H1 (cell line): ENCODE measurements at regions not wholly inside any gene's neighbourhood (a gene's known extent, or its start where the extent isn't known, plus 50 kb on each side); places are given as distances from the start of the nearest gene placed in this dataset.

Experiments
- CTCF ChIA-PET: fragments of 300-600 bp; sonication (Branson Sonifier 250); formaldehyde crosslinking; loops from one replicate; lab custom pipeline; 2021; ENCODE audit not compliant: partially characterized antibody; lab: Charles Lee
- POLR2A ChIA-PET: fragments of 300-600 bp; sonication (Branson Sonifier 250); formaldehyde crosslinking; loops from one replicate; lab custom pipeline; 2021; ENCODE audit warnings: inconsistent platforms; ENCODE audit not compliant: partially characterized antibody; lab: Charles Lee
- DNase-seq, 2 experiments: peaks; one replicate each; pipeline versions ENCODE4 v3.0.0 to v3.0.0-alpha.2; 2010 to 2022; ENCODE audit warnings: low spot score in 2 of 2, low read depth in 1 of 2, mixed read lengths in 1 of 2
- FAIRE-seq: peaks from 2 replicates; lab custom pipeline; 2011; peaks lifted over from hg19 to GRCh38; lab: Jason Lieb, UNC
- H2AFZ ChIP-seq: 2 replicates; pipeline ENCODE4 v1.8.1; 2012; ENCODE audit warnings: low read length, inconsistent platforms
- H2AK5ac ChIP-seq: 2 replicates; pipeline ENCODE4 v1.6.1; 2013; ENCODE audit warnings: low read depth, low read length
- H2BK120ac ChIP-seq: replicated peaks from 2 replicates; pipeline ENCODE3; 2013; ENCODE audit warnings: low read depth, low read length, inconsistent platforms
- H2BK12ac ChIP-seq: 2 replicates; pipeline ENCODE4 v1.6.1; 2013; ENCODE audit warnings: low read depth, low read length
- H2BK15ac ChIP-seq: 2 replicates; pipeline ENCODE4 v1.6.1; 2013; ENCODE audit warnings: low read length
- H2BK20ac ChIP-seq: 2 replicates; pipeline ENCODE4 v1.6.1; 2013; ENCODE audit warnings: low read length
- H2BK5ac ChIP-seq: 2 replicates; pipeline ENCODE4 v1.6.1; 2013; ENCODE audit warnings: low read depth, low read length
- H3K14ac ChIP-seq: 2 replicates; pipeline ENCODE4 v1.6.1; 2013; ENCODE audit warnings: inconsistent platforms; ENCODE audit not compliant: insufficient read length
- H3K18ac ChIP-seq: 2 replicates; pipeline ENCODE4 v1.6.1; 2013; ENCODE audit warnings: low read length; ENCODE audit errors: extremely low read depth
- H3K23ac ChIP-seq: 2 replicates; pipeline ENCODE4 v1.6.1; 2013; ENCODE audit warnings: inconsistent platforms; ENCODE audit not compliant: insufficient read length
- H3K23me2 ChIP-seq: 2 replicates; pipeline ENCODE4 v1.6.1; 2013; ENCODE audit warnings: low read depth, low read length
- H3K27ac ChIP-seq: 2 replicates; pipeline ENCODE4 v1.6.1; 2011; ENCODE audit warnings: low read depth, low read length, inconsistent platforms
- H3K27me3 ChIP-seq, 4 experiments: replicated peaks in 1 of 4; 1 replicate in 1 of 4; 2 replicates in 3 of 4; pipeline versions ENCODE4 v1.6.1 to v1.8.1; 2011 to 2013; ENCODE audit warnings: low read length in 3 of 4, mild to moderate bottlenecking in 3 of 4, inconsistent platforms in 2 of 4, mixed read lengths in 2 of 4, moderate library complexity in 1 of 4; ENCODE audit not compliant: control insufficient read depth in 3 of 4, insufficient read depth in 3 of 4; ENCODE audit errors: extremely low read depth in 1 of 4
- H3K36me3 ChIP-seq, 4 experiments: 2 replicates each; pipeline versions ENCODE4 v1.6.1 to v1.8.1; 2011 to 2013; ENCODE audit warnings: mild to moderate bottlenecking in 4 of 4, low read length in 3 of 4, moderate library complexity in 2 of 4, control low read depth in 1 of 4, inconsistent platforms in 1 of 4; ENCODE audit not compliant: insufficient read depth in 4 of 4, control insufficient read depth in 2 of 4
- H3K4ac ChIP-seq: replicated peaks from 2 replicates; pipeline ENCODE3; 2013; ENCODE audit warnings: low read length, low read depth, mixed read lengths, inconsistent platforms; ENCODE audit not compliant: insufficient read length
- H3K4me1 ChIP-seq, 4 experiments: replicated peaks in 1 of 4; 1 replicate in 1 of 4; 2 replicates in 3 of 4; pipeline versions ENCODE4 v1.6.1 to v1.8.1; 2011 to 2013; ENCODE audit warnings: low read length in 3 of 4, inconsistent platforms in 2 of 4, mixed read lengths in 1 of 4; ENCODE audit not compliant: insufficient read depth in 4 of 4, control insufficient read depth in 3 of 4
- H3K4me2 ChIP-seq, 2 experiments: 2 replicates each; pipeline versions ENCODE4 v1.6.1 to v1.8.1; 2011 to 2013; ENCODE audit warnings: low read depth in 2 of 2, low read length in 2 of 2, control low read depth in 1 of 2, inconsistent platforms in 1 of 2, mild to moderate bottlenecking in 1 of 2; ENCODE audit not compliant: insufficient read depth in 1 of 2
- H3K4me3 ChIP-seq, 4 experiments: fragments of 200-600, 300-600 bp in 1 of 4; sonication (generic), shearing (Covaris generic), sonication (Bioruptor Twin) in 1 of 4; 2 replicates each; pipeline versions ENCODE4 v1.5.1 to v1.8.1; 2011 to 2016; ENCODE audit warnings: low read length in 4 of 4, low read depth in 3 of 4, control low read depth in 2 of 4, inconsistent platforms in 2 of 4, mild to moderate bottlenecking in 2 of 4, mixed read lengths in 1 of 4, moderate library complexity in 1 of 4; ENCODE audit not compliant: insufficient read depth in 2 of 4; ENCODE audit errors: extremely low read depth in 1 of 4
- H3K56ac ChIP-seq: replicated peaks from 2 replicates; pipeline ENCODE3; 2013; ENCODE audit warnings: low read depth, mild to moderate bottlenecking, mixed read lengths, low read length, inconsistent platforms; ENCODE audit not compliant: insufficient read length
- H3K79me1 ChIP-seq: 2 replicates; pipeline ENCODE4 v1.6.1; 2013; ENCODE audit warnings: low read depth, low read length, control low read depth
- H3K79me2 ChIP-seq, 2 experiments: 2 replicates each; pipeline versions ENCODE4 v1.6.1 to v1.8.1; 2012 to 2013; ENCODE audit warnings: low read length in 2 of 2, mild to moderate bottlenecking in 2 of 2, inconsistent platforms in 1 of 2; ENCODE audit not compliant: insufficient read depth in 2 of 2, control insufficient read depth in 1 of 2
- H3K9ac ChIP-seq, 4 experiments: replicated peaks in 1 of 4; 1 replicate in 1 of 4; 2 replicates in 3 of 4; pipeline versions ENCODE4 v1.6.1 to v1.8.1; 2011 to 2013; ENCODE audit warnings: low read depth in 3 of 4, low read length in 3 of 4, control low read depth in 2 of 4, mild to moderate bottlenecking in 2 of 4, moderate library complexity in 2 of 4, inconsistent platforms in 1 of 4; ENCODE audit errors: extremely low read depth in 1 of 4
- H3K9me3 ChIP-seq, 2 experiments: 2 replicates each; pipeline versions ENCODE4 v1.6.1 to v1.8.1; 2012 to 2013; ENCODE audit warnings: mild to moderate bottlenecking in 2 of 2, moderate library complexity in 2 of 2, control low read depth in 1 of 2, inconsistent platforms in 1 of 2, low read depth in 1 of 2, low read length in 1 of 2, mixed read lengths in 1 of 2; ENCODE audit not compliant: insufficient read depth in 2 of 2
- H4K20me1 ChIP-seq, 2 experiments: replicated peaks in 1 of 2; 2 replicates each; pipeline versions ENCODE3 to v1.8.1; 2011 to 2013; ENCODE audit warnings: inconsistent platforms in 2 of 2, low read length in 2 of 2, mild to moderate bottlenecking in 1 of 2; ENCODE audit not compliant: insufficient read depth in 2 of 2, control insufficient read depth in 1 of 2
- H4K5ac ChIP-seq: 2 replicates; pipeline ENCODE4 v1.6.1; 2013; ENCODE audit warnings: low read length, low read depth, mixed read lengths, inconsistent platforms; ENCODE audit not compliant: insufficient read length
- H4K8ac ChIP-seq: 2 replicates; pipeline ENCODE4 v1.8.0; 2013; ENCODE audit warnings: mild to moderate bottlenecking, moderate library complexity, low read length, inconsistent platforms; ENCODE audit not compliant: insufficient read depth; ENCODE audit errors: extremely low read depth
- H4K91ac ChIP-seq: replicated peaks from 2 replicates; pipeline ENCODE3; 2013; ENCODE audit warnings: low read length, mixed read lengths, inconsistent platforms; ENCODE audit not compliant: insufficient read length
- CBX5 ChIP-seq: fragments of 300-800, 300-1000 bp; sonication (generic); IDR thresholded peaks from 2 replicates; pipeline ENCODE4 v1.7.1; 2016; ENCODE audit warnings: antibody characterized with exemption, low read length, low read depth
- CREB1 ChIP-seq: IDR thresholded peaks from 2 replicates; pipeline ENCODE4 v1.6.1; 2012; ENCODE audit warnings: inconsistent platforms
- MAX ChIP-seq: IDR thresholded peaks from 2 replicates; pipeline ENCODE4 v1.6.1; 2012; ENCODE audit warnings: inconsistent platforms
- SAP30 ChIP-seq: fragments of 300-600 bp; sonication (generic); IDR thresholded peaks from 2 replicates; pipeline ENCODE4 v1.7.1; 2012; ENCODE audit warnings: low read length, moderate library complexity, mild to moderate bottlenecking, inconsistent platforms; ENCODE audit not compliant: insufficient read depth, insufficient replicate concordance
- SP4 ChIP-seq: IDR thresholded peaks from 2 replicates; pipeline ENCODE4 v1.6.1; 2012; ENCODE audit warnings: low read length, inconsistent platforms
- TCF12 ChIP-seq: IDR thresholded peaks from 2 replicates; pipeline ENCODE4 v1.6.1; 2011; ENCODE audit warnings: low read depth, mild to moderate bottlenecking, low read length
- WGBS, 2 experiments: shearing (Covaris generic) in 1 of 2; methylation state at CpG; one replicate each; pipeline versions ENCODE4 v1.1.6 to v1.1.7; 2013 to 2015; ENCODE audit warnings: low lambda C conversion rate in 2 of 2, mixed read lengths in 2 of 2, inconsistent platforms in 1 of 2, low coverage in 1 of 2, missing lambda C conversion rate in 1 of 2; ENCODE audit not compliant: insufficient replicate concordance in 2 of 2, insufficient coverage in 1 of 2, insufficient read length in 1 of 2; ENCODE audit errors: extremely low coverage in 1 of 2, missing lambda C conversion rate in 1 of 2; 5-methylcytosine and 5-hydroxymethylcytosine counted together

DNA sequence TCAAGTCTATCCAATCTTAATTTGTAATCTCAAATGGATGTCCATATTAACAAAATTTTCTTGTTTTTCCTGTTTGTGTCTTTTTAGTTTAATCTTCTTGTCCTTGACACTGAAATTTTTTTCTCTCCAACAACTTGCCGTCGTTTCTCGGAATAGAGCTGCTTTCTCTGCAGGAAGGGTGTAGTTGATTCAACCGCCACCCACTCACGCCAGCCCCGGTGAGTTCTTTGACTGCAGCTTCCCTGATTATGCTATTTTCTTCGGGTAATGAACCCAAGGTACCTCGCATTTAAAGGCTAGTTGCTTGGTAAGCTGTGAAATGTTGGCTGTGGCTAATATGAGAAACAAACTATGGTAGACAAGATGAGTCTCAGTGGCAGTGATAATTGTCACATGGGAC is 72.2 kb downstream of the DPRX start:
- no peak overlapping the region for H2BK20ac ChIP-seq
- H3K18ac ChIP-seq = no peak overlapping the region
- POLR2A ChIA-PET = no interaction called here
- CTCF ChIA-PET = interaction anchor here (0.5 to 1.9 kb wide), 3 partner anchors 9 to 284 kb away, joined by 3 to 4 read pairs (median 4); no protein-coding TSS in a partner anchor
- H3K79me2 ChIP-seq = no peaks in the 10 kb centered on the region
- no peak overlapping the region for H3K4me2 ChIP-seq
- H3K56ac ChIP-seq = no peak overlapping the region
- no peak overlapping the region for H2BK12ac ChIP-seq
- no peak overlapping the region for H2AFZ ChIP-seq
- no peaks in the 10 kb centered on the region for H3K27me3 ChIP-seq
- H2BK15ac ChIP-seq = no peak overlapping the region
- FAIRE-seq (no peak), DNase-seq (no peak)
- no peaks in the 10 kb centered on the region for H3K9me3 ChIP-seq
- peaks cover 0 to 23% (median 0%) of the 10 kb centered on the region in 4 experiments; a peak in 3 of 8 replicates for H3K36me3 ChIP-seq
- H4K5ac ChIP-seq = no peak overlapping the region
- no peaks in the 10 kb centered on the region for H3K23me2 ChIP-seq
- H3K14ac ChIP-seq = no peak overlapping the region
- 89% methylated on average over 8 of the region's 8 CpGs; no CpG with 5 or more reads in 1 of the 2 experiments for WGBS, 2 experiments
- H3K9ac ChIP-seq = no peak overlapping the region
- no peak overlapping the region for H2BK5ac ChIP-seq
- no peak overlapping the region for H3K23ac ChIP-seq
- H2AK5ac ChIP-seq = no peak overlapping the region
- no peak overlapping the region for H3K4me3 ChIP-seq
- H2BK120ac ChIP-seq = no peak overlapping the region
- H3K4ac ChIP-seq = no peak overlapping the region
- TF ChIP-seq CREB1 (no peak), SAP30 (no peak), SP4 (no peak), CBX5 (no peak), TCF12 (no peak), MAX (no peak)
- no peaks in the 10 kb centered on the region for H4K20me1 ChIP-seq
- no peak overlapping the region for H4K91ac ChIP-seq
- no peak overlapping the region for H4K8ac ChIP-seq
- H3K27ac ChIP-seq = no peak overlapping the region
- H3K79me1 ChIP-seq = no peaks in the 10 kb centered on the region
- H3K4me1 ChIP-seq = peaks cover 0 to 3% (median 0%) of the 10 kb centered on the region in 4 experiments; a peak in 3 of 7 replicates
